ENCODE measurements at regions not wholly inside any gene's neighbourhood (a gene's known extent, or its start where the extent isn't known, plus 50 kb on each side); places are given as distances from the start of the nearest gene placed in this dataset.

DNA sequence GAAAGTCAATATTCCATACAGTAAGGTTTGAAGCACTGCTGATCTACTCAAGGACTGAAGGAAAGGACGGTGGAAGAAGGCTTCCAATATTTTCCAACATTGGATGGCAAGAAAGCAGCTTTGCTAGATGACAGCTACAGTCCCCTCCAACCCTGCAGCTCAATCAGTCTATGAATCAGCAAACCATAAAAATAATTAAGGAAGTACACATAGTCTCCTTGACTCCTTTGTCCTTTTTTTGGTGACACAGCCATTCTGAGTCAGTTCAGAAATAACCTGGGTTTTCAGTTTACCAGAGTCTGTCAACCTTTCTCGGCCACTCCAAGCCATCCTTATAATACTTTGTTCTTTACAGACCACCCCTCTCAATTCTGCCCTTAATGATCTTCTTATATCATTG lies 232.5 kb downstream of the IBTK start:
- TF ChIP-seq, protein P1, sequence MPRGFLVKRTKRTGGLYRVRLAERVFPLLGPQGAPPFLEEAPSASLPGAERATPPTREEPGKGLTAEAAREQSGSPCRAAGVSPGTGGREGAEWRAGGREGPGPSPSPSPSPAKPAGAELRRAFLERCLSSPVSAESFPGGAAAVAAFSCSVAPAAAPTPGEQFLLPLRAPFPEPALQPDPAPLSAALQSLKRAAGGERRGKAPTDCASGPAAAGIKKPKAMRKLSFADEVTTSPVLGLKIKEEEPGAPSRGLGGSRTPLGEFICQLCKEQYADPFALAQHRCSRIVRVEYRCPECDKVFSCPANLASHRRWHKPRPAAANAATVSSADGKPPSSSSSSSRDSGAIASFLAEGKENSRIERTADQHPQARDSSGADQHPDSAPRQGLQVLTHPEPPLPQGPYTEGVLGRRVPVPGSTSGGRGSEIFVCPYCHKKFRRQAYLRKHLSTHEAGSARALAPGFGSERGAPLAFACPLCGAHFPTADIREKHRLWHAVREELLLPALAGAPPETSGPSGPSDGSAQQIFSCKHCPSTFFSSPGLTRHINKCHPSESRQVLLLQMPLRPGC (tag by site-specific recombination; IDR thresholded peaks at IDR 0.05) = no peak
- TF ChIP-seq BCL11A (tag by site-specific recombination; IDR thresholded peaks at IDR 0.05; ENCODE audit: low read depth) (no peak), ZNF660 (tag by site-specific recombination; IDR thresholded peaks at IDR 0.05) (no peak), ZNF341 (tag by site-specific recombination; IDR thresholded peaks at IDR 0.05; ENCODE audit: low read depth) (no peak), ZNF133 (tag by site-specific recombination; IDR thresholded peaks at IDR 0.05) (no peak), ZNF555 (tag by site-specific recombination; conservative IDR thresholded peaks at IDR 0.05) (no peak), ZNF202 (tag by site-specific recombination; IDR thresholded peaks at IDR 0.05; ENCODE audit: borderline replicate concordance) (no peak), MZF1 (tag by site-specific recombination; IDR thresholded peaks at IDR 0.05; ENCODE audit: borderline replicate concordance) (no peak)
- TF ChIP-seq, protein P2, sequence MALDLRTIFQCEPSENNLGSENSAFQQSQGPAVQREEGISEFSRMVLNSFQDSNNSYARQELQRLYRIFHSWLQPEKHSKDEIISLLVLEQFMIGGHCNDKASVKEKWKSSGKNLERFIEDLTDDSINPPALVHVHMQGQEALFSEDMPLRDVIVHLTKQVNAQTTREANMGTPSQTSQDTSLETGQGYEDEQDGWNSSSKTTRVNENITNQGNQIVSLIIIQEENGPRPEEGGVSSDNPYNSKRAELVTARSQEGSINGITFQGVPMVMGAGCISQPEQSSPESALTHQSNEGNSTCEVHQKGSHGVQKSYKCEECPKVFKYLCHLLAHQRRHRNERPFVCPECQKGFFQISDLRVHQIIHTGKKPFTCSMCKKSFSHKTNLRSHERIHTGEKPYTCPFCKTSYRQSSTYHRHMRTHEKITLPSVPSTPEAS (tag by site-specific recombination; IDR thresholded peaks at IDR 0.05) = no peak
- TF ChIP-seq, protein P3, sequence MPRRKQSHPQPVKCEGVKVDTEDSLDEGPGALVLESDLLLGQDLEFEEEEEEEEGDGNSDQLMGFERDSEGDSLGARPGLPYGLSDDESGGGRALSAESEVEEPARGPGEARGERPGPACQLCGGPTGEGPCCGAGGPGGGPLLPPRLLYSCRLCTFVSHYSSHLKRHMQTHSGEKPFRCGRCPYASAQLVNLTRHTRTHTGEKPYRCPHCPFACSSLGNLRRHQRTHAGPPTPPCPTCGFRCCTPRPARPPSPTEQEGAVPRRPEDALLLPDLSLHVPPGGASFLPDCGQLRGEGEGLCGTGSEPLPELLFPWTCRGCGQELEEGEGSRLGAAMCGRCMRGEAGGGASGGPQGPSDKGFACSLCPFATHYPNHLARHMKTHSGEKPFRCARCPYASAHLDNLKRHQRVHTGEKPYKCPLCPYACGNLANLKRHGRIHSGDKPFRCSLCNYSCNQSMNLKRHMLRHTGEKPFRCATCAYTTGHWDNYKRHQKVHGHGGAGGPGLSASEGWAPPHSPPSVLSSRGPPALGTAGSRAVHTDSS (tag by site-specific recombination; IDR thresholded peaks at IDR 0.05) = no peak
- TF ChIP-seq, protein P4, sequence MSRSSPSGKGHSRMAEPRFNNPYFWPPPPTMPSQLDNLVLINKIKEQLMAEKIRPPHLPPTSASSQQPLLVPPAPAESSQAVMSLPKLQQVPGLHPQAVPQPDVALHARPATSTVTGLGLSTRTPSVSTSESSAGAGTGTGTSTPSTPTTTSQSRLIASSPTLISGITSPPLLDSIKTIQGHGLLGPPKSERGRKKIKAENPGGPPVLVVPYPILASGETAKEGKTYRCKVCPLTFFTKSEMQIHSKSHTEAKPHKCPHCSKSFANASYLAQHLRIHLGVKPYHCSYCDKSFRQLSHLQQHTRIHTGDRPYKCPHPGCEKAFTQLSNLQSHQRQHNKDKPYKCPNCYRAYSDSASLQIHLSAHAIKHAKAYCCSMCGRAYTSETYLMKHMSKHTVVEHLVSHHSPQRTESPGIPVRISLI (tag by site-specific recombination; IDR thresholded peaks at IDR 0.05) = no peak
- TF ChIP-seq, protein P5, sequence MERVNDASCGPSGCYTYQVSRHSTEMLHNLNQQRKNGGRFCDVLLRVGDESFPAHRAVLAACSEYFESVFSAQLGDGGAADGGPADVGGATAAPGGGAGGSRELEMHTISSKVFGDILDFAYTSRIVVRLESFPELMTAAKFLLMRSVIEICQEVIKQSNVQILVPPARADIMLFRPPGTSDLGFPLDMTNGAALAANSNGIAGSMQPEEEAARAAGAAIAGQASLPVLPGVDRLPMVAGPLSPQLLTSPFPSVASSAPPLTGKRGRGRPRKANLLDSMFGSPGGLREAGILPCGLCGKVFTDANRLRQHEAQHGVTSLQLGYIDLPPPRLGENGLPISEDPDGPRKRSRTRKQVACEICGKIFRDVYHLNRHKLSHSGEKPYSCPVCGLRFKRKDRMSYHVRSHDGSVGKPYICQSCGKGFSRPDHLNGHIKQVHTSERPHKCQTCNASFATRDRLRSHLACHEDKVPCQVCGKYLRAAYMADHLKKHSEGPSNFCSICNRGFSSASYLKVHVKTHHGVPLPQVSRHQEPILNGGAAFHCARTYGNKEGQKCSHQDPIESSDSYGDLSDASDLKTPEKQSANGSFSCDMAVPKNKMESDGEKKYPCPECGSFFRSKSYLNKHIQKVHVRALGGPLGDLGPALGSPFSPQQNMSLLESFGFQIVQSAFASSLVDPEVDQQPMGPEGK (tag by site-specific recombination; IDR thresholded peaks at IDR 0.05) = no peak

Data from HEK293 (cell line).